ENCODE measurements at regions not wholly inside any gene's neighbourhood (a gene's known extent, or its start where the extent isn't known, plus 50 kb on each side); places are given as distances from the start of the nearest gene placed in this dataset.

- Histone ChIP-seq H3K9me3 (no peaks in the 10 kb centered on the region), H3K4me3 (no peak overlapping the region)
- no peak for ATAC-seq
Measured at GRCh38 chr4:148704291-148704690, 262.1 kb upstream of the NR3C2 start.

GRCh38 chr4:148694702-148695101 lies 252.5 kb upstream of the NR3C2 start:
- TF ChIP-seq CTCF (IDR thresholded peaks at IDR 0.05), result no peak
- no peaks in the 10 kb centered on the region for H3K36me3 ChIP-seq (ENCODE audit: low read depth)
- peak in 1 of 3 donors; percentile 44 for DNase-seq
- peak; percentile 67 for ATAC-seq
- no peak overlapping the region for H3K4me3 ChIP-seq
- no peaks in the 10 kb centered on the region for H3K9me3 ChIP-seq
- peaks cover 14% of the 10 kb centered on the region for H3K4me1 ChIP-seq (ENCODE audit: low read depth)
- intact Hi-C loops (cut with DNase I, micrococcal nuclease), result no loop called here

More at GRCh38 chr4:148704291-148704690, 262.1 kb upstream of the NR3C2 start:
- TF ChIP-seq CTCF (IDR thresholded peaks at IDR 0.05), result no peak
- intact Hi-C loops (cut with DNase I, micrococcal nuclease), result no loop called here
- no peak for DNase-seq
- Histone ChIP-seq H3K4me1 (ENCODE audit: low read depth) (no peaks in the 10 kb centered on the region), H3K36me3 (ENCODE audit: low read depth) (no peaks in the 10 kb centered on the region)

- Histone ChIP-seq H3K9me3 (no peaks in the 10 kb centered on the region), H3K4me3 (no peak overlapping the region), H3K36me3 (ENCODE audit: low read depth) (no peaks in the 10 kb centered on the region), H3K4me1 (ENCODE audit: low read depth) (peaks cover 14% of the 10 kb centered on the region)
- intact Hi-C loops (cut with DNase I, micrococcal nuclease), result no loop called here
- no peak for TF ChIP-seq CTCF (IDR thresholded peaks at IDR 0.05)
- ATAC-seq (peak; percentile 73), DNase-seq (peak in 1 of 3 donors; percentile 45)
Measured at GRCh38 chr4:148693913-148694649, 251.9 kb upstream of the NR3C2 start.

- Histone ChIP-seq H3K4me1 (ENCODE audit: low read depth) (peaks cover 14% of the 10 kb centered on the region), H3K9me3 (no peaks in the 10 kb centered on the region), H3K36me3 (ENCODE audit: low read depth) (no peaks in the 10 kb centered on the region), H3K4me3 (no peak overlapping the region)
- intact Hi-C loops (cut with DNase I, micrococcal nuclease), result no loop called here
- DNase-seq (peak; percentile 54 to 63 (median 63)), ATAC-seq (peak; percentile 87)
- no peak for TF ChIP-seq CTCF (IDR thresholded peaks at IDR 0.05)
Measured at GRCh38 chr4:148692242-148692641, 250.0 kb upstream of the NR3C2 start.

- H3K9me3 ChIP-seq, result no peaks in the 10 kb centered on the region
- DNase-seq, result no peak
- intact Hi-C loops (cut with DNase I, micrococcal nuclease), result no loop called here
- ATAC-seq, result no peak
- H3K4me1 ChIP-seq (ENCODE audit: low read depth), result peaks cover 15% of the 10 kb centered on the region
- H3K36me3 ChIP-seq (ENCODE audit: low read depth), result no peaks in the 10 kb centered on the region
- TF ChIP-seq CTCF (IDR thresholded peaks at IDR 0.05), result no peak
- H3K4me3 ChIP-seq, result no peak overlapping the region
Measured at GRCh38 chr4:148686449-148686848, 244.2 kb upstream of the NR3C2 start.

All from mucosa of descending colon (tissue), 3 donors.